ENCODE measurements at regions not wholly inside any gene's neighbourhood (a gene's known extent, or its start where the extent isn't known, plus 50 kb on each side); places are given as distances from the start of the nearest gene placed in this dataset.

DNA sequence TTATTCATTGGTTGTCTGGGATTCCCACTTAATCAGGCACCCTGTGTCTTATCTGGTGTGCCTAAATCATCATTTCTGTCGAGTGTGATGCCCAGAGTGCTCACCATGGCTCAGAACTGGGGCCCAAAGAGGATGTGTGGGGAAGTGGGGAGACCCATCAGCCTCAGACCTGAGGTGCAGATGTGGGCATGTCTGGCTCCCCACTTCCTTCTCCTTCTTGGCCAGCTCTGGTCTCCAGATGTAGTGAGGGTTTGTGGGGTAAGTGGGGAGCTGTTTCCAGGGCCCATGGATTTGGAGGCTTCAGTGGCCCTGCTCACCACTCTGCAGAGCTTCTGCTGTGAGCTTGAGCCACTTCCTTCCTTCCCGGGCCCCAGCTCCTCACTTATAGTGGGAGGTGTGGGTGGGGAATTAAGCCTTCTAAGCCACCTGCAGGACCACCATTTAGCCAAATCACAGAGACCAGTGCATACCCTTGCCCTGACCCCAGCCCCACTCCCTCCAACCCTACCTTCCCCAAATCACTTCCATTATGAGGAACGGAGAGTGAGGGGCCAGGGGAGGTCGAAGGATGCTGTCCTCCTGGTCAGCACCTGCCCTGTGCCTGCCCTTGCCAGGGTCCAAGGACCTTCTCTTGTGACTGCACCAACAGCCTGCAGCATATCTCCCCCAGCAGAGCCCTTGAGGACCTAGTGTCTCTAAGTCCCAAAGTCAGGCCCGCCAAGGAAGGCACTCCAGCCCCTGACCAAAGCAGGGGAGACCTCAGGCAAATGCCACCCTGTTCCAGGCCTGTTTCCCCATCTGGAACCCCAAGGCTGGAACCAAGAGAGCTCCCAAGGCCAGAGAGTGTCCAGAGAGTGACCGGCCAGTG lies 278.2 kb upstream of the RTL1 start:
- DNase-seq = peak; percentile 11
- Mint-ChIP-seq H3K36me3 (ENCODE audit: low read depth) (no peaks in the 10 kb centered on the region), H3K27me3 (no peaks in the 10 kb centered on the region), H3K4me3 (no peak overlapping the region), H3K9me3 (no peaks in the 10 kb centered on the region), H3K4me1 (no peaks in the 10 kb centered on the region), H3K27ac (no peak overlapping the region)
- ChIA-PET POLR2A (no interaction called here), CTCF (no interaction called here)

DNA sequence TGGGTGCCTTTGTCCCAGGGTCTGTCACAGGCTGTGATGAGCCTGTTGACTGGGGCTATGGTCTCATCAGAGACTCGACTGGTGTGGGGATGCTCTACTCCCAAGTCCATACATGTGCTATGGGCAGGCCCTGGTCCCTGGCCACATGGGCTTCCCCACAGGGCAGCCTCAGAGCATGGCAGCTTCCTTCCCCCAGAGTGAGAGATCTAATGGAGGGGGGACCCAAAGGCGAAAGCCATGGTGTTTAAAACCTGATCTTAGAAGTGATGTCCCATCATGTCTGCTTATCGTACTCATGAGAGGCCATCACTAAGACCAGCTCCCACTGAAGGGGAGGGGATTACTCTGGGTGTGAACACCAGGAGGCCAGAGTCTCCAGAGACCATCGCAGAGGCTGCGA lies 279.0 kb upstream of the RTL1 start:
- peak; percentile 12 for DNase-seq
- ChIA-PET POLR2A (no interaction called here), CTCF (no interaction called here)
- Mint-ChIP-seq H3K4me3 (no peak overlapping the region), H3K27me3 (no peaks in the 10 kb centered on the region), H3K36me3 (ENCODE audit: low read depth) (no peaks in the 10 kb centered on the region), H3K4me1 (no peaks in the 10 kb centered on the region), H3K27ac (no peak overlapping the region), H3K9me3 (no peaks in the 10 kb centered on the region)

DNA sequence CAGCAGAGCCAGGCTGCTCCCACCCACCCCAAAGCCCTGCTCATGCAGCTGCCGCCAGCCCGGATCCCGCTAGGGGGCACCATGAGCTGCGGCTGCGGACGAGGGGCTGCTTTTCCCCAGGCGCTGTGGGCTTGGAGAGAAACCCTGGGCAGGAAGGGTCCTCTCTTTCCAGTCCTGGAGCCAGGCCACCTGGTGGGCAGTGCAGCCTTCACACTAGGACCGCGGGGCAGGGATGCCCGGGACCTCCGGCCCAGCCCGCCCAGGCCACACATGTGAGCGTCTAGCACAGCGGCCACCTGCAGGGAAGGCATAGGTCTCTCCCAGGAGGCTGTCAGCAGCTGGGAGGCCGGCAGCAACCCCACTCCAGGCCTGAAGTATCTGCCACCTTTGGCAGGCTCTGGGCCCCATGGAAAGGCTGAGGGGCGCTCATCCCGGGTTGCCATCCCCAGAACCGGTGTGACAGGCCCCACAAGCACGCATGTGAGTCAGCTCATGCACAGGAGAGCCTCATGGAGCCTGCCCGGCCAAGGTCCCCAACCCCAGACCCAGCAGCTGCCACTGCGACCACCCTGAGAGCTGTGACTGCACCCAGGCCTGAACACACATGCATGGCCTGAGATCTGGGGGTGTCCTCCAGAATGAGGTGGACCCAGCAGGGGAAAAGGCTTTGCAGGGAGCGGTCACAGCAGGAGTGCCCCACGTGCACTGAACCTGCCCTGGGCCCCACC lies 280.0 kb upstream of the RTL1 start:
- H3K27me3 Mint-ChIP-seq = no peaks in the 10 kb centered on the region
- no peaks in the 10 kb centered on the region for H3K4me1 Mint-ChIP-seq
- no peaks in the 10 kb centered on the region for H3K36me3 Mint-ChIP-seq (ENCODE audit: low read depth)
- no peaks in the 10 kb centered on the region for H3K9me3 Mint-ChIP-seq
- H3K27ac Mint-ChIP-seq = no peak overlapping the region
- ChIA-PET CTCF (no interaction called here), POLR2A (no interaction called here)
- H3K4me3 Mint-ChIP-seq = no peak overlapping the region
- DNase-seq = peak; percentile 11

DNA sequence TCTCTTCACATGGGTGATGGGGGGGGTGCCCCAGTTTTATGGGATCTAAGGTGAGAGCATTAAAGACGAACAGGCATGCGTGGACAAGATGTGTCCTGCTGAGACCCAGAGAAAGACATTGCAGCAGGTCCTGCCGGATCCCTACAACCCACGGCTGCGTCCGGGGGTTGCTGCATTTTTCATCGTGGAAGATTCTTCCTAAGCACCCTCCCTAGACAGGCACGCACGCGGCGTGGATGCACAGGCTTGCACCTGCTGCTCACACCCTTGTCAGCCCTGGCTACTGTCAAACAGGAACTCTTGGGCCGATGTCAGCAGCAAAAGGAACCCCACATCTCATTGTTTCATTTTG lies 280.6 kb upstream of the RTL1 start:
- H3K36me3 Mint-ChIP-seq (ENCODE audit: low read depth) = no peaks in the 10 kb centered on the region
- no peak overlapping the region for H3K4me3 Mint-ChIP-seq
- no peak overlapping the region for H3K27ac Mint-ChIP-seq
- POLR2A ChIA-PET = no interaction called here
- no peaks in the 10 kb centered on the region for H3K9me3 Mint-ChIP-seq
- DNase-seq = no peak
- CTCF ChIA-PET = no interaction called here
- no peaks in the 10 kb centered on the region for H3K4me1 Mint-ChIP-seq
- no peaks in the 10 kb centered on the region for H3K27me3 Mint-ChIP-seq

DNA sequence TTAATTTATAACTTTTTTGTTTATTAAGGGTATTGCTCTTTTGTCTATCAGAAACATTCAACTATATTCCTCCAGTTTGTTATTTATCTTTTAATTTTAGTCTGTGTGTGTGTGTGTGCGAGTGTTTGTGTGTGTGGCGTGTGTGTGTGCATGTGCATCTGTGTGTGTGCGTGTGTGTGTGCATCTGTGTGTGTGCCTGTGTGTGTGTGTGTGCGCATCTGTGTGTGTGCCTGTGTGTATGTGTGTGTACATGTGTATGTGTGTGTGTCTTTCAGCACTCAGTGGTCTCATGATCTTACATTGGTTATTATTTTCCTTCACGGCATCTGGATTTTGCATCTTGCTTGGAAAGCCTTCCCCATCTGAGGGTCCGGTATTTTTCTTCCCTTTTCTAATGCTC lies 281.1 kb upstream of the RTL1 start:
- CTCF ChIA-PET = no interaction called here
- no peak for DNase-seq
- no peak overlapping the region for H3K4me3 Mint-ChIP-seq
- H3K27ac Mint-ChIP-seq = no peak overlapping the region
- H3K36me3 Mint-ChIP-seq (ENCODE audit: low read depth) = no peaks in the 10 kb centered on the region
- H3K27me3 Mint-ChIP-seq = no peaks in the 10 kb centered on the region
- POLR2A ChIA-PET = no interaction called here
- H3K4me1 Mint-ChIP-seq = no peaks in the 10 kb centered on the region
- no peaks in the 10 kb centered on the region for H3K9me3 Mint-ChIP-seq

DNA sequence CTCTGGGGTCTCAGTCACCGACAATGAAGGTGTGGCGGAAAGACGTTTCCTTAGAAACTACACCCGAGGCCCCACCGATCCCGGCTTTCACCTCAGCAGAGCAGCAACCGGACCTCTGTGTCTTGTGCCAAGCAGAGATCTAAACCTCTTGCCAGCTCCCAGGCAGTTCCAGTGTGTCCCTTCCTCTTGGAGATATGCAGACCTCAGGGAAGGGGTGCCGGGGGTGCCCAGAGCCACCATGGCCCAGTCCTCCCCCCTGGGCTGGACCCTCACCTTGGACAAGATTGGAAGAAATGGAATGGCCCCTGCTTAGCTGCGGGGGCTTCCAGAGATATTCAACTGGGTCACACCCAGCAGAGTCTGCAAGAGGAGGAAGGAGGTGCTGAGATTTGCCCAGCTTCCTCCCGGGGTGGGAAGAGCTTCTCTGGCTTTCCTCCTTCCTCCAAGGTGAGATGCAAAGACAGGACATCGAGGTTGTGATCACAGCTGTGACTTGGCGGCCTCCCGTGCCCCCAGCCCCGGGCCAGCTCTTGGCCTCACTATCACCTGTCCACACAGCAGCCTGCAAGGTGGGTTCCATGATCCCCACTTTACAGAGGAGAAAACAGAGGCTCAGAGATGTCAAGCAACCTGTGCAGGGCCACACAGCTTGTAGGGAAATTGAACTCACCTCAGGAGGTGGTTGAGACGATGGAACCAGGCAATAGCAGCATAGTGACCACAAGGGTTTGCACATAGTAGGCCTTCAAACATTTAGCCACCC lies 281.7 kb upstream of the RTL1 start:
- H3K27me3 Mint-ChIP-seq = no peaks in the 10 kb centered on the region
- H3K9me3 Mint-ChIP-seq = no peaks in the 10 kb centered on the region
- H3K4me3 Mint-ChIP-seq = no peak overlapping the region
- CTCF ChIA-PET = no interaction called here
- H3K4me1 Mint-ChIP-seq = no peaks in the 10 kb centered on the region
- H3K36me3 Mint-ChIP-seq (ENCODE audit: low read depth) = no peaks in the 10 kb centered on the region
- H3K27ac Mint-ChIP-seq = no peak overlapping the region
- DNase-seq = no peak
- POLR2A ChIA-PET = no interaction called here

DNA sequence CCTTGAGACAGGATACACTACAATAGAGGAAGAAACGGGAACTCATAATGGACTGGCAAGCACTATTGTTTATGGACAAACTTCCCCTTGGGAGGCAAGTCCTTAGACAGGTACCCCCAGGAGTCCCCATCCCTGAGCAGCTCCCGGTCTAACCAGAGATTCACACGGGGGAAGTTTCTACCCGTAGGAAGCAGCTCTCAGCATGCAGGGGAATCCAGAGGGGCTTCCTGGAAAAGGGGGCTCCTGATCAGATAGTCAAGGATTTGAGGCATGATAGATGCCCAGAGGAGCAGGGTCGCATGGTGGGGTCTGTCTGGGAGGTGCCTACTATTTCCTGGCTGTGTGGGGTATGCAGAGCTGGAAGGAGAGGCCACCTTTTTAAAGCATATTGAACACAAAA lies 282.4 kb upstream of the RTL1 start:
- H3K4me3 Mint-ChIP-seq = no peak overlapping the region
- no peaks in the 10 kb centered on the region for H3K36me3 Mint-ChIP-seq (ENCODE audit: low read depth)
- no peak for DNase-seq
- ChIA-PET CTCF (no interaction called here), POLR2A (no interaction called here)
- H3K4me1 Mint-ChIP-seq = no peaks in the 10 kb centered on the region
- H3K27ac Mint-ChIP-seq = no peak overlapping the region
- no peaks in the 10 kb centered on the region for H3K9me3 Mint-ChIP-seq
- H3K27me3 Mint-ChIP-seq = no peaks in the 10 kb centered on the region

DNA sequence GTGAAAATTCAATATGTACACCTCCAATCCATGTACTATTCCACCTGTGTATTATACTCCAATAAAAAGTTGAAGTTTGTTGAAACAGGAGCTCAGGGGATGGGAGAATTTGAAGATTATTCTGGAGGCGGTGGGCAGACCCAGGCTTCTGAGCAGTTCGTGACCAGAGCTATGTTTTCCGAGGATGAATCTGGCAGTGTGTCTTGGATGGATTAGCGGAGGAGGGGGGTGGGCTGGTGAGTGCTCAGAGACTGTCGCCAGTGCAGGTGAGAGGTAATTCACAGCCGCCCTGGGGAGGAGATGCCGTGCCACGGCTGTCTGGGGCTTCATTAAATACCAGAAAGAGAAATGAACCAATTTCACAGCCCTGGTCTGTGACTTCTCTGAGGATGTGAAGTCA lies 283.0 kb upstream of the RTL1 start:
- Mint-ChIP-seq H3K4me1 (no peaks in the 10 kb centered on the region), H3K4me3 (no peak overlapping the region), H3K27ac (no peak overlapping the region), H3K27me3 (no peaks in the 10 kb centered on the region), H3K9me3 (no peaks in the 10 kb centered on the region), H3K36me3 (ENCODE audit: low read depth) (no peaks in the 10 kb centered on the region)
- CTCF ChIA-PET = no interaction called here
- peak; percentile 2 for DNase-seq
- POLR2A ChIA-PET = no interaction called here

DNA sequence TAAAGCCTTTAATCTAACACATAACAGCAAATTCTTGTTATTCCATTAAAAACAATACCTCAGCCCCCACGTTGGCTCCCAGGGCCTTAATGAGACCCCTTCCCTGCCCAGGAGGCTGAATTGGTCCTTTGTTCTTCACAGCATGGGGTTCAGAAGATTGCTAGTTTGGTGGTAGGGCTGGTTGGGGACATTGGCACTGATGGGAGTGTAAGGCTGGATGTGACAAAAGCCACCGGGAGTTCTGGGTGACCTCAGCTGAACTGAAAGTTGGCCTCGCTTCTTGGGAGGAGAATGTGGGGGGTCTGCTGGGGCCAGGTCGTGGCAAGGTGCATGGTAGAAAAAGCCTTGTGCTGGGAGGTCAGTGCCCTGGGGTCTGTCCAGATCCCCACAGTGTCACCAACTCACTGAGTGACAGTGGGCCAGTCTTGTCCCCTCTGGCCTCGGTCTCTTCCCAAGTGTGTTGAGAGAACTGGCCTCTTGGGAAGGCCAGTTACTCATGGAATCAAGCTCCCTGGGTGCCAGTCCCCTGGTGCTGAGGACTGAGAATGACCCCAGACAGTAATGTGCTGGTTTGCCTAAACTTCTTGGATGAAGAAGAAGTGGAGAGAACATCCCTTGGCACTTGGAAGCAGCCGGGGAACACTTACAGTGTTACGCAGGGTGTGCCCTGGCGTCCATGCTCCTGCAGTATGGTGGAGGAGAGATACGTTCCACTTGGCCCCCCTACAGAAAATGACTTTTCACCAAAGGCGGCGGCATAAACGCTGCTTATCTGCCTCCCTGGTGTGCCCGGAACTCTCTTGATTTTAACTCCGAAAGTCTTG lies 283.7 kb upstream of the RTL1 start:
- no peak overlapping the region for H3K4me3 Mint-ChIP-seq
- H3K9me3 Mint-ChIP-seq = no peaks in the 10 kb centered on the region
- peak; percentile 6 for DNase-seq

DNA sequence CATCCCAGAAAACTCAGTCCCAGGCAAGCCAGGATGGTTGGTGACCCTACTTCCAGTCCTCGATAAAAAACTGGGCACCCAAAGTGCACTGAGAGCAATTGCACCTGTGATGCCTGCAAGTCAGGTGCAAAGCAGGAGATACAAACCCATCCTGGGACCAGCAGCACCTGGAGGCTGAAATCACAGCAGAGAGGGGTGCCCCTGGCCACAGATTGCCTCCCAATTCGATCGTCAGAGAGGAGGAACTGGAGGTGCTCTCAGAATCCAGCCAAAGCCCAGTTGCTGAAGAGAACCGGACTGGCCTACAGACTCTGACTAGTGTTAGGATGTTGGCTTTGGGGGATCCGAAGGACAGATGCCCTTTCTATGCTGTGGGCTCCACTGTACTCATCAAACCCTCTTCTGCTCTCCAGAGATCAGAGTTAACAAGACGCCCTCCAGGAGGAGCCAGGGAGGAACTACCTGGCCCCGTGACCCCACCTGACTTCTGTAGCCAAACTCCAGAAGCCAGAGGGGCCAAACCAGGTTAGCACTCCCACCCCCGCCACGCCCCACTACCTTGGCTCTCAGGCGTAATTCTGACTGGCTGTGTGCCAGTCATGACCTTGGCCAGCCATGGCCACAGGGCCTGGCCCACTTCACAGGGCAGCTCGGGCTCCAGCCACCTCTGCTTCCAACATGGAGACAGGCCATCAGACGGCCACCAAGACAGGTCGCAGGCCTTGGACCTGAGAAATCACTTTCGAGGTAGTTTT lies 284.5 kb upstream of the RTL1 start:
- H3K27me3 Mint-ChIP-seq = no peaks in the 10 kb centered on the region
- no peaks in the 10 kb centered on the region for H3K9me3 Mint-ChIP-seq
- CTCF ChIA-PET = no interaction called here
- POLR2A ChIA-PET = no interaction called here
- H3K4me3 Mint-ChIP-seq = no peak overlapping the region
- DNase-seq = peak; percentile 9
- no peak overlapping the region for H3K27ac Mint-ChIP-seq
- H3K4me1 Mint-ChIP-seq = no peaks in the 10 kb centered on the region
- H3K36me3 Mint-ChIP-seq (ENCODE audit: low read depth) = no peaks in the 10 kb centered on the region

More for the DNA sequence above, 283.7 kb upstream of the RTL1 start:
- POLR2A ChIA-PET = no interaction called here
- no peaks in the 10 kb centered on the region for H3K36me3 Mint-ChIP-seq (ENCODE audit: low read depth)
- no peaks in the 10 kb centered on the region for H3K4me1 Mint-ChIP-seq
- CTCF ChIA-PET = no interaction called here
- no peak overlapping the region for H3K27ac Mint-ChIP-seq
- H3K27me3 Mint-ChIP-seq = no peaks in the 10 kb centered on the region

DNA sequence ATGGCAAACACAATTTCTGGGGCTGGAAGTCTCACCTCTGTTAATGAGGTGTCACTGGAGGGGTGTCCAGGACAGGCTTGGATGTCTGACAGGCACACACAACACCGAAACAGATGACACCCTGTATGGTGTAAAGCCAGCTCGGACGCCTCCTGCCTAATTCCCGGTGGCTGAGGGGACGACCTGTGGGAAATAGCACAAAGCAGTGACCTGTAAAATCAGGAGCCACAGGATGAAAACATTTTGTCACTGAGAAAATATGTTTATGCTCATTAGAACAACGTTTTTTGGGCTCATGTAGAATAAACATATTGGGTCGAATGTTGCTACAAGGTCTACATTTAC lies 285.0 kb upstream of the RTL1 start:
- Mint-ChIP-seq H3K4me1 (no peaks in the 10 kb centered on the region), H3K27me3 (no peaks in the 10 kb centered on the region), H3K4me3 (no peak overlapping the region), H3K36me3 (ENCODE audit: low read depth) (no peaks in the 10 kb centered on the region), H3K27ac (no peak overlapping the region), H3K9me3 (no peaks in the 10 kb centered on the region)
- peak; percentile 8 for DNase-seq
- ChIA-PET CTCF (no interaction called here), POLR2A (no interaction called here)

DNA sequence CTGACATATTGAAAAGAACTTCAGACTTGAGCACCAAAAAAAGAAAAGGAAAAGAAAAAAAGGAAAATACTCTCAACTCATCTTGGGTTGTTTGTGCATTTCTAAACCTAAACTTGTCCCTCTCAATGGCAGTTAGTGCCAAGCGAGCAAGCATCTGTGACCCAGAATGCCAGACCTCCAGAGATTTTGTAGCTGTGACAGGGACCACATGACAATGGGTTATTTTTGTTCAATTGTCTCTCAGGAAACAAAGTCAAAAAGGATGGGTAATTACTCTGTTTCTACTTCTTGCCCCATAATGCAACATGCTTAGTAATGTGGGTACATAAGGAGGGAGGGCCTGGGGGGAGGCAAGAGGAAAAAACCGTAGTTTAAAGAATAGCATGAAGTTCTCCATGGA lies 285.7 kb upstream of the RTL1 start:
- DNase-seq = no peak
- Mint-ChIP-seq H3K36me3 (ENCODE audit: low read depth) (no peaks in the 10 kb centered on the region), H3K27me3 (no peaks in the 10 kb centered on the region), H3K4me3 (no peak overlapping the region), H3K9me3 (no peaks in the 10 kb centered on the region), H3K4me1 (no peaks in the 10 kb centered on the region), H3K27ac (no peak overlapping the region)
- ChIA-PET POLR2A (no interaction called here), CTCF (no interaction called here)

Measured in activated CD4-positive, alpha-beta memory T cell treated with anti-CD3 and anti-CD28 coated beads, Interleukin-2, amount 10 ng/mL, durations not matched to agents 7 days and 5 days (primary cell).